Effector CD8-positive, alpha-beta T cell (primary cell): ENCODE measurements at regions not wholly inside any gene's neighbourhood (a gene's known extent, or its start where the extent isn't known, plus 50 kb on each side); places are given as distances from the start of the nearest gene placed in this dataset.

ENCODE experiments used
- DNase-seq: peaks from one replicate; lab custom pipeline; 2025; lab: John Stamatoyannopoulos, UW

GRCh38 chr15:95826412-95827195 is 503.9 kb upstream of the NR2F2 start:
- DNase-seq = no peak

GRCh38 chr15:95829062-95829461 is 501.4 kb upstream of the NR2F2 start:
- no peak for DNase-seq

GRCh38 chr15:95830281-95830680 is 500.2 kb upstream of the NR2F2 start:
- no peak for DNase-seq

GRCh38 chr15:95832668-95833067 is 497.8 kb upstream of the NR2F2 start:
- no peak for DNase-seq

- DNase-seq = no peak
These were observed 496.3 kb upstream of the NR2F2 start for GRCh38 chr15:95834028-95834804.

- no peak for DNase-seq
These were observed 494.0 kb upstream of the NR2F2 start for GRCh38 chr15:95836536-95836935.

- no peak for DNase-seq
These were observed 493.0 kb upstream of the NR2F2 start for GRCh38 chr15:95837341-95838004.

GRCh38 chr15:95839367-95839782 is 491.1 kb upstream of the NR2F2 start:
- DNase-seq = no peak

GRCh38 chr15:95840004-95840403 is 490.5 kb upstream of the NR2F2 start:
- DNase-seq = no peak

GRCh38 chr15:95840855-95841254 is 489.6 kb upstream of the NR2F2 start:
- no peak for DNase-seq

GRCh38 chr15:95842576-95842975 is 487.9 kb upstream of the NR2F2 start:
- no peak for DNase-seq

- no peak for DNase-seq
These were observed 487.1 kb upstream of the NR2F2 start for GRCh38 chr15:95843241-95843910.

GRCh38 chr15:95845862-95846515 is 484.5 kb upstream of the NR2F2 start:
- DNase-seq = no peak

GRCh38 chr15:95848126-95848525 is 482.4 kb upstream of the NR2F2 start:
- DNase-seq = no peak

GRCh38 chr15:95850837-95851236 is 479.7 kb upstream of the NR2F2 start:
- DNase-seq = no peak

GRCh38 chr15:95853350-95853749 is 477.1 kb upstream of the NR2F2 start:
- no peak for DNase-seq

GRCh38 chr15:95857124-95857757 is 473.3 kb upstream of the NR2F2 start:
- no peak for DNase-seq

GRCh38 chr15:95857758-95858157 is 472.7 kb upstream of the NR2F2 start:
- DNase-seq = no peak

- no peak for DNase-seq
These were observed 470.1 kb upstream of the NR2F2 start for GRCh38 chr15:95860406-95860805.

- DNase-seq = no peak
These were observed 466.0 kb upstream of the NR2F2 start for GRCh38 chr15:95864467-95864886.

GRCh38 chr15:95865330-95865739 is 465.2 kb upstream of the NR2F2 start:
- no peak for DNase-seq
